Adrenal gland (tissue), 9 donors: ENCODE measurements at regions not wholly inside any gene's neighbourhood (a gene's known extent, or its start where the extent isn't known, plus 50 kb on each side); places are given as distances from the start of the nearest gene placed in this dataset.

ENCODE experiments used
- DNase-seq, 7 donors: peaks; one replicate each; pipeline ENCODE4 v3.0.0-alpha.2; 2019 to 2020
- H3K27ac ChIP-seq, 5 donors: fragments of 200-600 bp; sonication (generic) in 4 of 5; 1 replicate in 3 of 5; 2 replicates in 2 of 5; pipeline versions ENCODE4 v1.5.1 to v1.8.0; 2016 to 2020; ENCODE audit warnings: mild to moderate bottlenecking in 1 of 5
- H3K27me3 ChIP-seq: fragments of 200-600 bp; 2 replicates; pipeline ENCODE4 v1.8.0; 2021
- H3K36me3 ChIP-seq, 2 donors: fragments of 200-600 bp; replicated peaks in 1 of 2; 1 replicate in 1 of 2; 2 replicates in 1 of 2; pipeline versions ENCODE4 v1.5.1 to v1.8.0; 2018 to 2022
- H3K4me1 ChIP-seq, 2 donors: fragments of 200-600 bp; replicated peaks in 1 of 2; 1 replicate in 1 of 2; 2 replicates in 1 of 2; pipeline versions ENCODE4 v1.5.1 to v1.8.0; 2018 to 2021
- H3K4me3 ChIP-seq, 4 donors: fragments of 200-600 bp; sonication (generic) in 3 of 4; one replicate each; pipeline ENCODE4 v1.5.1; 2016 to 2018
- H3K9me3 ChIP-seq, 3 donors: fragments of 200-600 bp; sonication (generic) in 1 of 3; replicated peaks in 1 of 3; 1 replicate in 2 of 3; 2 replicates in 1 of 3; pipeline versions ENCODE4 v1.5.1 to v1.8.0; 2016 to 2021
- POLR2A ChIP-seq, 2 donors: fragments of 450-650 bp; IDR thresholded peaks; one replicate each; pipeline ENCODE4 v1.6.1; 2017; ENCODE audit warnings: antibody characterized with exemption in 2 of 2, mild to moderate bottlenecking in 2 of 2, moderate library complexity in 1 of 2
- WGBS, 4 donors: extraction: QIAGEN DNeasy Blood & Tissue Kit in 2 of 4; methylation state at CpG; one replicate each; pipeline versions ENCODE4 v1.1.5 to v1.1.7; 2013 to 2017; 5-methylcytosine and 5-hydroxymethylcytosine counted together
- intact Hi-C, 2 donors: fragments of 100-400 bp; cut with DNase I; formaldehyde crosslinking; loops; one replicate each; pipeline versions ENCODE4 v1.14.1 to v1.15.0; 2022 to 2023
- TF ChIP-seq, protein P1 (sequence below), 6 experiments: fragments of 450-650 bp in 4 of 6; fragments of 200-600 bp in 2 of 6; sonication (generic) in 1 of 6; IDR thresholded peaks; 1 replicate in 5 of 6; 2 replicates in 1 of 6; pipeline versions ENCODE4 v1.5.1 to v1.8.0; 2016 to 2021; ENCODE audit warnings: antibody characterized with exemption in 6 of 6, mild to moderate bottlenecking in 2 of 6, moderate library complexity in 1 of 6
- donor health status: healthy with polysubstance abuse.
- donor health status: Bipolar disorder and iron deficiency.
- donor health status: DM: yes; HTN: yes; CAD: no.
- donor health status: DM: no; HTN: no; CAD: no.
- donor health status: DM: no; HTN: no; CAD: no.

GRCh38 chr16:51416926-51417325 lies 265.9 kb upstream of the SALL1 start:
- TF ChIP-seq, protein P1, sequence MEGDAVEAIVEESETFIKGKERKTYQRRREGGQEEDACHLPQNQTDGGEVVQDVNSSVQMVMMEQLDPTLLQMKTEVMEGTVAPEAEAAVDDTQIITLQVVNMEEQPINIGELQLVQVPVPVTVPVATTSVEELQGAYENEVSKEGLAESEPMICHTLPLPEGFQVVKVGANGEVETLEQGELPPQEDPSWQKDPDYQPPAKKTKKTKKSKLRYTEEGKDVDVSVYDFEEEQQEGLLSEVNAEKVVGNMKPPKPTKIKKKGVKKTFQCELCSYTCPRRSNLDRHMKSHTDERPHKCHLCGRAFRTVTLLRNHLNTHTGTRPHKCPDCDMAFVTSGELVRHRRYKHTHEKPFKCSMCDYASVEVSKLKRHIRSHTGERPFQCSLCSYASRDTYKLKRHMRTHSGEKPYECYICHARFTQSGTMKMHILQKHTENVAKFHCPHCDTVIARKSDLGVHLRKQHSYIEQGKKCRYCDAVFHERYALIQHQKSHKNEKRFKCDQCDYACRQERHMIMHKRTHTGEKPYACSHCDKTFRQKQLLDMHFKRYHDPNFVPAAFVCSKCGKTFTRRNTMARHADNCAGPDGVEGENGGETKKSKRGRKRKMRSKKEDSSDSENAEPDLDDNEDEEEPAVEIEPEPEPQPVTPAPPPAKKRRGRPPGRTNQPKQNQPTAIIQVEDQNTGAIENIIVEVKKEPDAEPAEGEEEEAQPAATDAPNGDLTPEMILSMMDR (IDR thresholded peaks at IDR 0.05): no peak
- TF ChIP-seq POLR2A (IDR thresholded peaks at IDR 0.05): no peak
- 70 to 79% (median 74%) methylated on average over 5 to 6 of the region's 6 CpGs for WGBS, 4 donors
- intact Hi-C loops: no loop called here
- no peak for DNase-seq
- H3K4me3 ChIP-seq: no peak overlapping the region
- H3K4me1 ChIP-seq: no peaks in the 10 kb centered on the region
- H3K9me3 ChIP-seq: no peaks in the 10 kb centered on the region
- no peaks in the 10 kb centered on the region for H3K27me3 ChIP-seq
- no peaks in the 10 kb centered on the region for H3K36me3 ChIP-seq
- H3K27ac ChIP-seq: no peak overlapping the region

DNA sequence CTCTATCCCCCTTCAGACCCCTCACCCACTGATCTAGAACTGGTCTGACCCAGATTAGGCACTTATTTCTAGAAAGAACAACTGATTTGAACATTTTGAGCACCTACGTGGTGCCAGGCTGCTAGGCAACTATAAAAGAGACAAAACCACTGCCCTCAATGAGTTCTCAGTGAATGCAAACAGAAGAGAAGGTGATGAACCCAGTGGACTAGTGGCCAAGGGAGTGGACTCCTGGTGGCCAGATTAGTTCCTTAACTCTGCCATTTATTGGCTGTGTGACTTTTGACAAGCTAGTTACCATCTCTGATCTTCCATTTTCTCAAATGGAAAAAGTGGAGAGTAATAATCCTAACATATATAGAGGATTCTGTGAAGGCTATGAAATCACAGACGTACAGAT lies 259.1 kb upstream of the SALL1 start:
- Histone ChIP-seq H3K9me3 (no peaks in the 10 kb centered on the region), H3K27me3 (no peaks in the 10 kb centered on the region), H3K4me3 (no peak overlapping the region), H3K36me3 (no peaks in the 10 kb centered on the region), H3K4me1 (no peaks in the 10 kb centered on the region), H3K27ac (no peak overlapping the region)
- TF ChIP-seq POLR2A (IDR thresholded peaks at IDR 0.05): no peak
- DNase-seq: no peak
- intact Hi-C loops: no loop called here
- WGBS, 4 donors: 61 to 76% (median 75%) methylated on average over 2 of the region's 2 CpGs

GRCh38 chr16:51409001-51409675 lies 258.1 kb upstream of the SALL1 start:
- Histone ChIP-seq H3K4me1 (no peaks in the 10 kb centered on the region), H3K36me3 (no peaks in the 10 kb centered on the region), H3K27ac (no peak overlapping the region), H3K27me3 (no peaks in the 10 kb centered on the region), H3K4me3 (no peak overlapping the region), H3K9me3 (no peaks in the 10 kb centered on the region)
- DNase-seq: no peak
- TF ChIP-seq POLR2A (IDR thresholded peaks at IDR 0.05): no peak
- TF ChIP-seq, protein P1 (IDR thresholded peaks at IDR 0.05): no peak
- WGBS, 4 donors: 72 to 85% (median 80%) methylated on average over 5 of the region's 5 CpGs
- intact Hi-C loops: no loop called here

DNA sequence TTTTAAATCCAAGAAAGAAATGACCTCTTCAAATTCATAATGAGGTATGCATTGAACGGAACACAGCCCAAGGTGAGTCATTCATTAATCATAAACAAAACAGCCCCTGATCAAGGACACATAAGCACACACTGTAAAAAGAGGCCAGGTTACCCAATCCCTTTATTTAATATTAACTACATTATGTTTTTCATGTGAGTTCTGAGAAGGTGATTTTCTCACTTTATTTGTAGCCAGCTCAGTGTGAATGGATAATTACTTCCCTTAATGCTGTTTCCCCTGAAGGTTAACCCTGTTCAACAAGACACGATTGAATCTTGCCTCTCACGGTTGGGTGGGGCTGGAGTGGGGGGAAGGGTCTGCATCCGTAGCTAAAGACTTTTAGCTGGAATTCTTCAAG lies 257.3 kb upstream of the SALL1 start:
- intact Hi-C loops: no loop called here
- H3K4me1 ChIP-seq: no peaks in the 10 kb centered on the region
- H3K27me3 ChIP-seq: no peaks in the 10 kb centered on the region
- WGBS, 4 donors: 13 to 15% (median 14%) methylated on average over 4 of the region's 4 CpGs
- no peak overlapping the region for H3K4me3 ChIP-seq
- H3K9me3 ChIP-seq: no peaks in the 10 kb centered on the region
- no peaks in the 10 kb centered on the region for H3K36me3 ChIP-seq
- TF ChIP-seq POLR2A (IDR thresholded peaks at IDR 0.05): no peak
- TF ChIP-seq, protein P1 (IDR thresholded peaks at IDR 0.05): no peak
- H3K27ac ChIP-seq: no peak overlapping the region
- DNase-seq: no peak

GRCh38 chr16:51407921-51408320 lies 256.9 kb upstream of the SALL1 start:
- TF ChIP-seq, protein P1 (IDR thresholded peaks at IDR 0.05): no peak
- no peak for TF ChIP-seq POLR2A (IDR thresholded peaks at IDR 0.05)
- no peaks in the 10 kb centered on the region for H3K9me3 ChIP-seq
- H3K27ac ChIP-seq: no peak overlapping the region
- DNase-seq: no peak
- WGBS, 4 donors: 73 to 100% (median 88%) methylated on average over 1 of the region's 1 CpG
- H3K4me3 ChIP-seq: no peak overlapping the region
- H3K27me3 ChIP-seq: no peaks in the 10 kb centered on the region
- no peaks in the 10 kb centered on the region for H3K36me3 ChIP-seq
- intact Hi-C loops: no loop called here
- H3K4me1 ChIP-seq: no peaks in the 10 kb centered on the region
